K562 (cell line): ENCODE measurements at regions not wholly inside any gene's neighbourhood (a gene's known extent, or its start where the extent isn't known, plus 50 kb on each side); places are given as distances from the start of the nearest gene placed in this dataset.

Experiments used
- ARID2 ChIP-seq: fragments of 450-650 bp; IDR thresholded peaks from 2 replicates; pipeline ENCODE4 v1.6.1; 2017; ENCODE audit warnings: antibody characterized with exemption, mild to moderate bottlenecking
- BRF1 ChIP-seq: IDR thresholded peaks from 3 replicates; pipeline ENCODE4 v1.6.1; 2011; ENCODE audit warnings: borderline replicate concordance, mild to moderate bottlenecking; ENCODE audit not compliant: insufficient read length; ENCODE audit errors: extremely low read depth
- BRF2 ChIP-seq: IDR thresholded peaks from 3 replicates; pipeline ENCODE4 v1.6.1; 2011; ENCODE audit warnings: borderline replicate concordance, mild to moderate bottlenecking; ENCODE audit not compliant: insufficient read length, insufficient read depth
- CUX1 ChIP-seq: fragments of 200-800 bp; sonication (Bioruptor generic); IDR thresholded peaks from 2 replicates; pipeline ENCODE4 v1.6.1; 2016; ENCODE audit warnings: missing genetic modification characterization, missing compliant biosample characterization
- HDAC3 ChIP-seq: fragments of 450-650 bp; IDR thresholded peaks from 2 replicates; pipeline ENCODE4 v1.6.1; 2018; ENCODE audit warnings: borderline replicate concordance, mild to moderate bottlenecking, moderate library complexity; ENCODE audit not compliant: partially characterized antibody
- HDAC8 ChIP-seq: fragments of 450-650 bp; IDR thresholded peaks from 2 replicates; pipeline ENCODE4 v1.6.1; 2016; ENCODE audit warnings: mild to moderate bottlenecking, missing genetic modification characterization, moderate library complexity, missing compliant biosample characterization
- HNRNPL ChIP-seq: fragments of 200-400 bp; formaldehyde crosslinking; IDR thresholded peaks from 2 replicates; pipeline ENCODE4 v1.6.1; 2017; ENCODE audit warnings: low read depth, mild to moderate bottlenecking, low read length
- LARP7 ChIP-seq: fragments of 450-650 bp; IDR thresholded peaks from 2 replicates; pipeline ENCODE4 v1.6.1; 2016
- NCOA4 ChIP-seq: fragments of 450-650 bp; IDR thresholded peaks from 2 replicates; pipeline ENCODE4 v1.6.1; 2018; ENCODE audit warnings: mild to moderate bottlenecking; ENCODE audit not compliant: partially characterized antibody
- NFE2 ChIP-seq: IDR thresholded peaks from 2 replicates; pipeline ENCODE4 v1.6.1; 2014; ENCODE audit warnings: antibody characterized with exemption, low read depth
- NONO ChIP-seq, 2 experiments: fragments of 200-400 bp in 1 of 2; fragments of 450-650 bp in 1 of 2; formaldehyde crosslinking in 1 of 2; IDR thresholded peaks; 2 replicates each; pipeline ENCODE4 v1.6.1; 2017; ENCODE audit warnings: low read depth in 2 of 2, mild to moderate bottlenecking in 2 of 2, moderate library complexity in 2 of 2, low read length in 1 of 2
- PKNOX1 ChIP-seq: fragments of 450-650 bp; IDR thresholded peaks from 2 replicates; pipeline ENCODE4 v1.6.1; 2016
- RBFOX2 ChIP-seq: fragments of 200-400 bp; formaldehyde crosslinking; IDR thresholded peaks from 2 replicates; pipeline ENCODE4 v1.6.1; 2017; ENCODE audit warnings: low read depth, mild to moderate bottlenecking, low read length, moderate library complexity
- RCOR1 ChIP-seq, 2 experiments: IDR thresholded peaks; 2 replicates each; pipeline ENCODE4 v1.6.1; 2012; ENCODE audit warnings: low read depth in 2 of 2, low read length in 2 of 2, borderline replicate concordance in 1 of 2, improper control_type of control experiment in 1 of 2
- TAF15 ChIP-seq: fragments of 200-400 bp; formaldehyde crosslinking; IDR thresholded peaks from 2 replicates; pipeline ENCODE4 v1.6.1; 2017; ENCODE audit warnings: mild to moderate bottlenecking, low read depth, low read length, moderate library complexity
- TARDBP ChIP-seq: fragments of 450-650 bp; IDR thresholded peaks from 2 replicates; pipeline ENCODE4 v1.6.1; 2016
- THAP7 ChIP-seq: fragments of 250-450 bp; sonication (Bioruptor Pico); IDR thresholded peaks from 2 replicates; pipeline ENCODE4 v1.5.0; 2021
- USF2 ChIP-seq: sonication (generic); formaldehyde crosslinking; IDR thresholded peaks from 2 replicates; pipeline ENCODE4 v1.5.0; 2020; ENCODE audit warnings: missing genetic modification reagents

- peak in 1 of 2 experiments; percentile 65; a peak in 2 of 4 replicates for TF ChIP-seq RCOR1 (IDR thresholded peaks at IDR 0.05; ENCODE audit: borderline replicate concordance in 1 of 2, low read depth in 2 of 2, low read length in 2 of 2)
- TF ChIP-seq PKNOX1: peak; percentile 78
- TF ChIP-seq THAP7 (CRISPR knock-in tag): no peak
- no peak for TF ChIP-seq NFE2
- no peak for TF ChIP-seq NONO (IDR thresholded peaks at IDR 0.05; ENCODE audit: low read depth in 2 of 2, low read length in 1 of 2)
- 0 out of 2 replicates have a peak, but pooled peaks have one; percentile 48 for TF ChIP-seq HDAC8 (tag)
- peak; percentile 38 for TF ChIP-seq HDAC3
- 0 out of 2 replicates have a peak, but pooled peaks have one; percentile 30 for TF ChIP-seq CUX1
- no peak for TF ChIP-seq BRF1
- TF ChIP-seq USF2 (CRISPR knock-in tag): no peak
- TF ChIP-seq TAF15: no peak
- no peak for TF ChIP-seq HNRNPL
- 0 out of 2 replicates have a peak, but pooled peaks have one; percentile 31 for TF ChIP-seq LARP7
- TF ChIP-seq BRF2: no peak
- TF ChIP-seq RBFOX2: no peak
- no peak for TF ChIP-seq TARDBP
- TF ChIP-seq NCOA4: no peak
- no peak for TF ChIP-seq ARID2
Observed at GRCh38 chr3:20321391-20322047, 135.5 kb upstream of the SGO1 start (continued).
